ENCODE measurements at regions not wholly inside any gene's neighbourhood (a gene's known extent, or its start where the extent isn't known, plus 50 kb on each side); places are given as distances from the start of the nearest gene placed in this dataset.

- ATAC-seq (no peak), DNase-seq (no peak)
- intact Hi-C loops (cut with micrococcal nuclease), result no loop called here
- H3K36me3 Mint-ChIP-seq, result no peaks in the 10 kb centered on the region
- no peak overlapping the region for H3K4me3 Mint-ChIP-seq
- no peak for TF ChIP-seq CTCF (IDR thresholded peaks at IDR 0.05)
- Histone ChIP-seq H3K4me1 (ENCODE audit: control insufficient read depth, insufficient read depth, low read length) (no peaks in the 10 kb centered on the region), H3K27ac (ENCODE audit: low read length) (no peak overlapping the region), H3K27me3 (ENCODE audit: control insufficient read depth, insufficient read depth, low read length) (no peaks in the 10 kb centered on the region), H3K9me3 (ENCODE audit: control insufficient read depth, insufficient read depth, low read length) (no peaks in the 10 kb centered on the region), H3K36me3 (ENCODE audit: control insufficient read depth, insufficient read depth, low read length) (no peaks in the 10 kb centered on the region), H3K4me3 (ENCODE audit: low read length) (no peak overlapping the region)
- no peaks in the 10 kb centered on the region for H3K4me1 Mint-ChIP-seq
- 100% methylated on average over 1 of the region's 2 CpGs for WGBS (ENCODE audit: insufficient coverage)
- no peaks in the 10 kb centered on the region for H3K9me3 Mint-ChIP-seq
- no peak overlapping the region for H3K27ac Mint-ChIP-seq
- peaks cover 0 to 2% of the 10 kb centered on the region in 2 donors for H3K27me3 Mint-ChIP-seq (ENCODE audit: low read depth in 2 of 2)
Measured at GRCh38 chr6:21900730-21901129, 307.2 kb downstream of the SOX4 start.

GRCh38 chr6:21902628-21903169, 309.1 kb downstream of the SOX4 start:
- no peaks in the 10 kb centered on the region for H3K4me1 Mint-ChIP-seq
- intact Hi-C loops (cut with micrococcal nuclease), result no loop called here
- no peaks in the 10 kb centered on the region for H3K4me1 ChIP-seq (ENCODE audit: control insufficient read depth, insufficient read depth, low read length)
- no peaks in the 10 kb centered on the region for H3K27me3 ChIP-seq (ENCODE audit: control insufficient read depth, insufficient read depth, low read length)
- H3K36me3 Mint-ChIP-seq, result no peaks in the 10 kb centered on the region
- no peaks in the 10 kb centered on the region for H3K9me3 ChIP-seq (ENCODE audit: control insufficient read depth, insufficient read depth, low read length)
- no peak overlapping the region for H3K27ac ChIP-seq (ENCODE audit: low read length)
- H3K27ac Mint-ChIP-seq, result no peak overlapping the region
- no peak for TF ChIP-seq CTCF (IDR thresholded peaks at IDR 0.05)
- ATAC-seq (no peak), DNase-seq (no peak)
- H3K36me3 ChIP-seq (ENCODE audit: control insufficient read depth, insufficient read depth, low read length), result no peaks in the 10 kb centered on the region
- no peak overlapping the region for H3K4me3 Mint-ChIP-seq
- H3K9me3 Mint-ChIP-seq, result no peaks in the 10 kb centered on the region
- WGBS (ENCODE audit: insufficient coverage), result 93% methylated on average over 3 of the region's 7 CpGs
- H3K27me3 Mint-ChIP-seq (ENCODE audit: low read depth in 2 of 2), result peaks cover 0 to 12% of the 10 kb centered on the region in 2 donors
- H3K4me3 ChIP-seq (ENCODE audit: low read length), result no peak overlapping the region

GRCh38 chr6:21905531-21905930, 312.0 kb downstream of the SOX4 start:
- Histone ChIP-seq H3K27me3 (ENCODE audit: control insufficient read depth, insufficient read depth, low read length) (no peaks in the 10 kb centered on the region), H3K9me3 (ENCODE audit: control insufficient read depth, insufficient read depth, low read length) (no peaks in the 10 kb centered on the region), H3K27ac (ENCODE audit: low read length) (no peak overlapping the region), H3K4me3 (ENCODE audit: low read length) (no peak overlapping the region), H3K4me1 (ENCODE audit: control insufficient read depth, insufficient read depth, low read length) (no peaks in the 10 kb centered on the region), H3K36me3 (ENCODE audit: control insufficient read depth, insufficient read depth, low read length) (no peaks in the 10 kb centered on the region)
- Mint-ChIP-seq H3K4me1 (no peaks in the 10 kb centered on the region), H3K4me3 (no peak overlapping the region), H3K9me3 (no peaks in the 10 kb centered on the region), H3K27me3 (ENCODE audit: low read depth in 2 of 2) (peaks cover 0 to 12% of the 10 kb centered on the region in 2 donors), H3K36me3 (no peaks in the 10 kb centered on the region), H3K27ac (no peak overlapping the region)
- intact Hi-C loops (cut with micrococcal nuclease), result no loop called here
- 88% methylated on average over 2 of the region's 2 CpGs for WGBS (ENCODE audit: insufficient coverage)
- DNase-seq, result no peak
- TF ChIP-seq CTCF (IDR thresholded peaks at IDR 0.05), result no peak
- no peak for ATAC-seq

- H3K36me3 ChIP-seq (ENCODE audit: control insufficient read depth, insufficient read depth, low read length), result no peaks in the 10 kb centered on the region
- DNase-seq (no peak), ATAC-seq (no peak)
- H3K27ac Mint-ChIP-seq, result no peak overlapping the region
- intact Hi-C loops (cut with micrococcal nuclease), result no loop called here
- H3K27me3 ChIP-seq (ENCODE audit: control insufficient read depth, insufficient read depth, low read length), result no peaks in the 10 kb centered on the region
- TF ChIP-seq CTCF (IDR thresholded peaks at IDR 0.05), result no peak
- no peaks in the 10 kb centered on the region for H3K9me3 ChIP-seq (ENCODE audit: control insufficient read depth, insufficient read depth, low read length)
- H3K4me1 Mint-ChIP-seq, result no peaks in the 10 kb centered on the region
- no peaks in the 10 kb centered on the region for H3K9me3 Mint-ChIP-seq
- no peak overlapping the region for H3K4me3 ChIP-seq (ENCODE audit: low read length)
- no peak overlapping the region for H3K4me3 Mint-ChIP-seq
- H3K27ac ChIP-seq (ENCODE audit: low read length), result no peak overlapping the region
- H3K27me3 Mint-ChIP-seq (ENCODE audit: low read depth in 2 of 2), result peaks cover 0 to 12% of the 10 kb centered on the region in 2 donors
- no peaks in the 10 kb centered on the region for H3K4me1 ChIP-seq (ENCODE audit: control insufficient read depth, insufficient read depth, low read length)
- H3K36me3 Mint-ChIP-seq, result no peaks in the 10 kb centered on the region
Measured at GRCh38 chr6:21906826-21907225, 313.3 kb downstream of the SOX4 start.
